Neural cell (in vitro differentiated cells): ENCODE measurements at regions not wholly inside any gene's neighbourhood (a gene's known extent, or its start where the extent isn't known, plus 50 kb on each side); places are given as distances from the start of the nearest gene placed in this dataset.

Experiments
- H2AFZ ChIP-seq: fragments of 200-600, 300-800 bp; sonication (generic), shearing (Covaris generic); 2 replicates; pipeline ENCODE4 v1.6.0; 2014; ENCODE audit warnings: low read depth, mild to moderate bottlenecking, antibody characterized with exemption, low read length, moderate library complexity
- H3F3A ChIP-seq: fragments of 200-600 bp; shearing (Covaris generic); 2 replicates; pipeline ENCODE4 v1.6.1; 2016; ENCODE audit warnings: mild to moderate bottlenecking, moderate library complexity, mixed read lengths, antibody characterized with exemption, low read length; ENCODE audit not compliant: insufficient read depth, poor library complexity, severe bottlenecking
- H3K27ac ChIP-seq: fragments of 200-600, 300-800 bp; sonication (generic), shearing (Covaris generic); 2 replicates; pipeline ENCODE4 v1.5.1; 2014; ENCODE audit warnings: mild to moderate bottlenecking, low read length, moderate library complexity
- H3K27me3 ChIP-seq: fragments of 300-800, 200-600 bp; sonication (generic), shearing (Covaris generic); 2 replicates; pipeline ENCODE4 v1.6.0; 2014; ENCODE audit warnings: mild to moderate bottlenecking, low read depth, low read length, moderate library complexity; ENCODE audit not compliant: insufficient read depth
- H3K36me3 ChIP-seq: fragments of 300-800, 200-600 bp; sonication (generic), shearing (Covaris generic); 2 replicates; pipeline ENCODE4 v1.5.1; 2014; ENCODE audit warnings: mild to moderate bottlenecking, antibody characterized with exemption, low read length, moderate library complexity; ENCODE audit not compliant: insufficient read depth
- H3K4me2 ChIP-seq: fragments of 300-800, 200-600 bp; sonication (generic), shearing (Covaris generic); 2 replicates; pipeline ENCODE4 v1.6.0; 2014; ENCODE audit warnings: mild to moderate bottlenecking, low read length
- H3K4me3 ChIP-seq: fragments of 300-800, 200-600 bp; sonication (generic), shearing (Covaris generic); 2 replicates; pipeline ENCODE4 v1.5.1; 2014; ENCODE audit warnings: mild to moderate bottlenecking, low read length, moderate library complexity
- H3K79me2 ChIP-seq: fragments of 200-600 bp; shearing (Covaris generic); replicated peaks from 2 replicates; pipeline ENCODE4 v1.6.0; 2014; ENCODE audit warnings: mild to moderate bottlenecking, low read length, moderate library complexity; ENCODE audit not compliant: insufficient read depth
- H3K9ac ChIP-seq: fragments of 300-800, 200-600 bp; sonication (generic), shearing (Covaris generic); 2 replicates; pipeline ENCODE4 v1.6.1; 2016; ENCODE audit warnings: mild to moderate bottlenecking, low read length, mixed read lengths
- H3K9me2 ChIP-seq: fragments of 200-600 bp; shearing (Covaris generic); 2 replicates; pipeline ENCODE4 v1.6.1; 2016; ENCODE audit warnings: mild to moderate bottlenecking, low read length, mixed read lengths; ENCODE audit not compliant: insufficient read depth
- H3K9me3 ChIP-seq: fragments of 200-600, 300-800 bp; sonication (generic), shearing (Covaris generic); 2 replicates; pipeline ENCODE4 v1.6.1; 2016; ENCODE audit warnings: mild to moderate bottlenecking, mixed run types, low read length, moderate library complexity, mixed read lengths
- H4K20me1 ChIP-seq: fragments of 200-600 bp; shearing (Covaris generic); 2 replicates; pipeline ENCODE4 v1.6.1; 2016; ENCODE audit warnings: mild to moderate bottlenecking, mixed run types; ENCODE audit not compliant: insufficient read depth
- EP300 ChIP-seq: fragments of 450-650 bp; conservative IDR thresholded peaks from 2 replicates; pipeline ENCODE4 v1.6.1; 2014; ENCODE audit warnings: antibody characterized with exemption, mild to moderate bottlenecking, moderate library complexity; ENCODE audit not compliant: poor library complexity, severe bottlenecking
- EZH2 ChIP-seq: fragments of 200-600, 300-800 bp; shearing (Covaris generic), sonication (generic); IDR thresholded peaks from 2 replicates; pipeline ENCODE4 v1.6.1; 2014; ENCODE audit warnings: antibody characterized with exemption, low read length, borderline replicate concordance, mild to moderate bottlenecking; ENCODE audit not compliant: insufficient read depth, poor library complexity, severe bottlenecking
- MXI1 ChIP-seq: fragments of 450-650 bp; conservative IDR thresholded peaks from 2 replicates; pipeline ENCODE4 v1.6.1; 2014; ENCODE audit warnings: antibody characterized with exemption, mild to moderate bottlenecking; ENCODE audit not compliant: poor library complexity, severe bottlenecking
- POLR2AphosphoS5 ChIP-seq: IDR thresholded peaks from 2 replicates; pipeline ENCODE4 v1.6.1; 2012
- RAD21 ChIP-seq: fragments of 450-650 bp; conservative IDR thresholded peaks from 2 replicates; pipeline ENCODE4 v1.6.1; 2014; ENCODE audit warnings: antibody characterized with exemption, mild to moderate bottlenecking, moderate library complexity
- SMC3 ChIP-seq: fragments of 450-650 bp; conservative IDR thresholded peaks from 2 replicates; pipeline ENCODE4 v1.6.1; 2014; ENCODE audit warnings: antibody characterized with exemption, mild to moderate bottlenecking, moderate library complexity; ENCODE audit not compliant: poor library complexity
- TAF1 ChIP-seq: IDR thresholded peaks from 2 replicates; pipeline ENCODE4 v1.6.1; 2012; ENCODE audit warnings: low read depth
- TF ChIP-seq, protein P1 (sequence below): IDR thresholded peaks from 2 replicates; pipeline ENCODE4 v1.6.1; 2012; ENCODE audit warnings: borderline replicate concordance
- TF ChIP-seq, protein P2 (sequence below): fragments of 450-650 bp; IDR thresholded peaks from 2 replicates; pipeline ENCODE4 v1.5.1; 2014; ENCODE audit warnings: antibody characterized with exemption, mild to moderate bottlenecking, moderate library complexity; ENCODE audit not compliant: poor library complexity, severe bottlenecking

DNA sequence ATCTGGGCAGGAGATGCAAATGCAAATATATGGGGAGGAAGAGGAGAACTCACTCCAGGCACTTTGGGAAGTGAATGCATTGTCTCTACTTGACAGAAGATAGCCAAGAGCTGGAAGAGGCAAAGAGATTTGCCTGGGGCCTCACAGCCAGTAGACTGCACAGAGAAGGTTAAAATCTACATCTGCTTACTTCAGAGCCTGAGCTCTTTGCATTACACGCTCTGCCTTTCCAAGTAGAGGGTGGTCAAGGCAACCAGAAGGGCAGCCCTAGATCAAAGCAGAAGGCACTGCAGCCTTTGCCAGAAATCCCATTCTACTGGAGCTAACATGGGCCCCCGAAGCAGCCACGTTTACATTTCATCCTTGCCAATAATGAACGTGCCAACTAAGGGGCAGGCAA is 407.2 kb upstream of the CCL2 start:
- H2AFZ ChIP-seq, result no peak overlapping the region
- no peaks in the 10 kb centered on the region for H3K9me3 ChIP-seq
- H3F3A ChIP-seq, result no peaks in the 10 kb centered on the region
- TF ChIP-seq EP300, result no peak
- no peak for TF ChIP-seq TAF1
- TF ChIP-seq EZH2, result no peak
- no peak for TF ChIP-seq SMC3
- TF ChIP-seq, protein P1, sequence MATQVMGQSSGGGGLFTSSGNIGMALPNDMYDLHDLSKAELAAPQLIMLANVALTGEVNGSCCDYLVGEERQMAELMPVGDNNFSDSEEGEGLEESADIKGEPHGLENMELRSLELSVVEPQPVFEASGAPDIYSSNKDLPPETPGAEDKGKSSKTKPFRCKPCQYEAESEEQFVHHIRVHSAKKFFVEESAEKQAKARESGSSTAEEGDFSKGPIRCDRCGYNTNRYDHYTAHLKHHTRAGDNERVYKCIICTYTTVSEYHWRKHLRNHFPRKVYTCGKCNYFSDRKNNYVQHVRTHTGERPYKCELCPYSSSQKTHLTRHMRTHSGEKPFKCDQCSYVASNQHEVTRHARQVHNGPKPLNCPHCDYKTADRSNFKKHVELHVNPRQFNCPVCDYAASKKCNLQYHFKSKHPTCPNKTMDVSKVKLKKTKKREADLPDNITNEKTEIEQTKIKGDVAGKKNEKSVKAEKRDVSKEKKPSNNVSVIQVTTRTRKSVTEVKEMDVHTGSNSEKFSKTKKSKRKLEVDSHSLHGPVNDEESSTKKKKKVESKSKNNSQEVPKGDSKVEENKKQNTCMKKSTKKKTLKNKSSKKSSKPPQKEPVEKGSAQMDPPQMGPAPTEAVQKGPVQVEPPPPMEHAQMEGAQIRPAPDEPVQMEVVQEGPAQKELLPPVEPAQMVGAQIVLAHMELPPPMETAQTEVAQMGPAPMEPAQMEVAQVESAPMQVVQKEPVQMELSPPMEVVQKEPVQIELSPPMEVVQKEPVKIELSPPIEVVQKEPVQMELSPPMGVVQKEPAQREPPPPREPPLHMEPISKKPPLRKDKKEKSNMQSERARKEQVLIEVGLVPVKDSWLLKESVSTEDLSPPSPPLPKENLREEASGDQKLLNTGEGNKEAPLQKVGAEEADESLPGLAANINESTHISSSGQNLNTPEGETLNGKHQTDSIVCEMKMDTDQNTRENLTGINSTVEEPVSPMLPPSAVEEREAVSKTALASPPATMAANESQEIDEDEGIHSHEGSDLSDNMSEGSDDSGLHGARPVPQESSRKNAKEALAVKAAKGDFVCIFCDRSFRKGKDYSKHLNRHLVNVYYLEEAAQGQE, result no peak
- TF ChIP-seq MXI1, result no peak
- TF ChIP-seq, protein P2, sequence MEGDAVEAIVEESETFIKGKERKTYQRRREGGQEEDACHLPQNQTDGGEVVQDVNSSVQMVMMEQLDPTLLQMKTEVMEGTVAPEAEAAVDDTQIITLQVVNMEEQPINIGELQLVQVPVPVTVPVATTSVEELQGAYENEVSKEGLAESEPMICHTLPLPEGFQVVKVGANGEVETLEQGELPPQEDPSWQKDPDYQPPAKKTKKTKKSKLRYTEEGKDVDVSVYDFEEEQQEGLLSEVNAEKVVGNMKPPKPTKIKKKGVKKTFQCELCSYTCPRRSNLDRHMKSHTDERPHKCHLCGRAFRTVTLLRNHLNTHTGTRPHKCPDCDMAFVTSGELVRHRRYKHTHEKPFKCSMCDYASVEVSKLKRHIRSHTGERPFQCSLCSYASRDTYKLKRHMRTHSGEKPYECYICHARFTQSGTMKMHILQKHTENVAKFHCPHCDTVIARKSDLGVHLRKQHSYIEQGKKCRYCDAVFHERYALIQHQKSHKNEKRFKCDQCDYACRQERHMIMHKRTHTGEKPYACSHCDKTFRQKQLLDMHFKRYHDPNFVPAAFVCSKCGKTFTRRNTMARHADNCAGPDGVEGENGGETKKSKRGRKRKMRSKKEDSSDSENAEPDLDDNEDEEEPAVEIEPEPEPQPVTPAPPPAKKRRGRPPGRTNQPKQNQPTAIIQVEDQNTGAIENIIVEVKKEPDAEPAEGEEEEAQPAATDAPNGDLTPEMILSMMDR, result no peak
- TF ChIP-seq POLR2AphosphoS5, result no peak
- TF ChIP-seq RAD21, result no peak
- H4K20me1 ChIP-seq, result no peaks in the 10 kb centered on the region
- H3K4me2 ChIP-seq, result no peak overlapping the region
- no peaks in the 10 kb centered on the region for H3K79me2 ChIP-seq
- H3K27me3 ChIP-seq, result no peaks in the 10 kb centered on the region
- H3K4me3 ChIP-seq, result no peak overlapping the region
- H3K36me3 ChIP-seq, result no peaks in the 10 kb centered on the region
- H3K9me2 ChIP-seq, result no peaks in the 10 kb centered on the region
- no peak overlapping the region for H3K9ac ChIP-seq
- no peak overlapping the region for H3K27ac ChIP-seq

DNA sequence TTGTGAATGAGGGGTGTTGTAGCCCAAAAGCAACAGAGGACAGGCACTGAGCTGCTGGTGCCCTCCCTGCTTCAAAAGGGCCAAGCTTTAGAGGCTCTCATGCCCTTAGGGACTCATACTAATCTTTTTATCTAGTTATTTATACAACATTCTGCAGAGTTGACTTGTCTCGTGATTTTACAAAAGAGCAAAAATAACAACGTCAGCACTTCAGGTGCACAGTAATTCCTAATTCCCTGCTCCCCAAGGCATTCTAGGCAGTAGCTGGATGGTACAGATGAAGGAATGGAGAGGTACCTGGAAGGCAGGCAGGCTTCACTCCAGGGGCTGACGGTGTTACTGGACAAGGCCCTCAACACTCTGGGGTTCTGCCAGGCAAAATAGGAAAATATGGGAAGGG is 406.7 kb upstream of the CCL2 start:
- no peaks in the 10 kb centered on the region for H3K27me3 ChIP-seq
- no peak overlapping the region for H3K27ac ChIP-seq
- H3K9me3 ChIP-seq, result no peaks in the 10 kb centered on the region
- no peaks in the 10 kb centered on the region for H4K20me1 ChIP-seq
- H2AFZ ChIP-seq, result no peak overlapping the region
- H3K4me3 ChIP-seq, result no peak overlapping the region
- H3K4me2 ChIP-seq, result no peak overlapping the region
- H3K9me2 ChIP-seq, result no peaks in the 10 kb centered on the region
- H3K79me2 ChIP-seq, result no peaks in the 10 kb centered on the region
- no peaks in the 10 kb centered on the region for H3F3A ChIP-seq
- no peak overlapping the region for H3K9ac ChIP-seq
- TF ChIP-seq RAD21, result no peak
- TF ChIP-seq, protein P2, result no peak
- no peak for TF ChIP-seq TAF1
- TF ChIP-seq SMC3, result no peak
- TF ChIP-seq, protein P1, result no peak
- TF ChIP-seq EZH2, result no peak
- no peak for TF ChIP-seq MXI1
- TF ChIP-seq EP300, result no peak
- no peak for TF ChIP-seq POLR2AphosphoS5
- no peaks in the 10 kb centered on the region for H3K36me3 ChIP-seq
